SK-N-SH (cell line): ENCODE measurements at regions not wholly inside any gene's neighbourhood (a gene's known extent, or its start where the extent isn't known, plus 50 kb on each side); places are given as distances from the start of the nearest gene placed in this dataset.

Source experiments
- CTCF ChIA-PET: fragments of 300-600, 350-600 bp; formaldehyde crosslinking; extraction: SDS; loops from one replicate; lab custom pipeline; 2021; lab: Yijun Ruan, JAX
- POLR2A ChIA-PET: fragments of 350-600 bp; sonication (Branson Sonifier 250); formaldehyde crosslinking; extraction: SDS; loops from one replicate; lab custom pipeline; 2020; ENCODE audit warnings: antibody characterized with exemption, inconsistent platforms; lab: Yijun Ruan, JAX
- DNase-seq: peaks from one replicate; pipeline ENCODE4 v3.0.0; 2012
- H2AFZ ChIP-seq: fragments of 200-600 bp; sonication (generic); 2 replicates; pipeline ENCODE4 v1.8.1; 2016; ENCODE audit warnings: antibody characterized with exemption, mild to moderate bottlenecking, low read depth
- H3F3A ChIP-seq: fragments of 200-600 bp; sonication (generic); replicated peaks from 2 replicates; pipeline ENCODE3; 2016; ENCODE audit warnings: antibody characterized with exemption, mild to moderate bottlenecking; ENCODE audit not compliant: insufficient read depth
- H3K27ac ChIP-seq, 2 experiments: fragments of 200-500 bp in 1 of 2; fragments of 200-600 bp in 1 of 2; sonication (Bioruptor generic) in 1 of 2; sonication (generic), shearing (Covaris generic) in 1 of 2; 2 replicates each; pipeline versions ENCODE4 v1.5.1 to v1.6.1; 2014 to 2016; ENCODE audit warnings: low read depth in 2 of 2, inconsistent platforms in 1 of 2, low read length in 1 of 2, mild to moderate bottlenecking in 1 of 2, mixed read lengths in 1 of 2
- H3K27me3 ChIP-seq: fragments of 200-600 bp; sonication (generic), shearing (Covaris generic); 2 replicates; pipeline ENCODE4 v1.6.1; 2016; ENCODE audit warnings: mixed run types; ENCODE audit not compliant: insufficient read depth
- H3K36me3 ChIP-seq, 2 experiments: fragments of 200-500 bp in 1 of 2; fragments of 200-600 bp in 1 of 2; sonication (Bioruptor generic) in 1 of 2; sonication (generic) in 1 of 2; replicated peaks in 1 of 2; 2 replicates each; pipeline versions ENCODE3 to v1.5.1; 2014 to 2016; ENCODE audit warnings: low read length in 1 of 2, mild to moderate bottlenecking in 1 of 2; ENCODE audit not compliant: insufficient read depth in 2 of 2, control insufficient read depth in 1 of 2
- H3K4me1 ChIP-seq, 2 experiments: fragments of 200-500 bp in 1 of 2; fragments of 200-600 bp in 1 of 2; sonication (Bioruptor generic) in 1 of 2; sonication (generic), shearing (Covaris generic) in 1 of 2; 2 replicates each; pipeline versions ENCODE4 v1.5.1 to v1.6.1; 2014 to 2016; ENCODE audit warnings: low read depth in 1 of 2, low read length in 1 of 2, mixed run types in 1 of 2; ENCODE audit not compliant: insufficient read depth in 2 of 2, control insufficient read depth in 1 of 2
- H3K4me2 ChIP-seq: fragments of 200-600 bp; sonication (generic), shearing (Covaris generic); 2 replicates; pipeline ENCODE4 v1.6.1; 2017; ENCODE audit warnings: mixed run types
- H3K4me3 ChIP-seq, 2 experiments: fragments of 200-500 bp in 1 of 2; fragments of 200-600 bp in 1 of 2; sonication (Bioruptor generic) in 1 of 2; sonication (generic), shearing (Covaris generic) in 1 of 2; 2 replicates each; pipeline versions ENCODE4 v1.5.1 to v1.8.1; 2014 to 2016; ENCODE audit warnings: low read depth in 2 of 2, inconsistent platforms in 1 of 2, low read length in 1 of 2, mild to moderate bottlenecking in 1 of 2, mixed read lengths in 1 of 2, moderate library complexity in 1 of 2
- H3K79me2 ChIP-seq: fragments of 200-600 bp; sonication (generic); 2 replicates; pipeline ENCODE4 v1.8.1; 2017; ENCODE audit warnings: mild to moderate bottlenecking; ENCODE audit not compliant: insufficient read depth
- H3K9ac ChIP-seq: fragments of 200-600 bp; sonication (generic); 2 replicates; pipeline ENCODE4 v1.6.1; 2017; ENCODE audit warnings: mixed run types
- H3K9me2 ChIP-seq: fragments of 200-600 bp; sonication (generic); 2 replicates; pipeline ENCODE4 v1.6.1; 2017; ENCODE audit warnings: mixed run types
- H3K9me3 ChIP-seq: fragments of 200-600 bp; sonication (generic); 2 replicates; pipeline ENCODE4 v1.6.1; 2017; ENCODE audit warnings: mixed run types, mild to moderate bottlenecking, moderate library complexity
- H4K20me1 ChIP-seq: fragments of 200-600 bp; sonication (generic); 2 replicates; pipeline ENCODE4 v1.6.1; 2017; ENCODE audit warnings: mild to moderate bottlenecking, mixed run types; ENCODE audit not compliant: insufficient read depth
- CHD2 ChIP-seq: fragments of 150-350 bp; IDR thresholded peaks from 2 replicates; pipeline ENCODE4 v1.6.1; 2018; ENCODE audit warnings: low read length; ENCODE audit not compliant: partially characterized antibody
- EZH2phosphoT487 ChIP-seq: fragments of 200-600 bp; sonication (generic); IDR thresholded peaks from 2 replicates; pipeline ENCODE4 v1.6.1; 2017; ENCODE audit warnings: low read depth, mixed run types, mild to moderate bottlenecking, antibody characterized with exemption, moderate library complexity, borderline replicate concordance
- FOXJ3 ChIP-seq: sonication (generic); formaldehyde crosslinking; IDR thresholded peaks from 2 replicates; pipeline ENCODE4 v1.5.1; 2020; ENCODE audit warnings: mild to moderate bottlenecking, missing genetic modification reagents
- FOXM1 ChIP-seq: IDR thresholded peaks from 2 replicates; pipeline ENCODE4 v1.4.0; 2012; ENCODE audit warnings: low read depth, mild to moderate bottlenecking
- GATA2 ChIP-seq: sonication (generic); formaldehyde crosslinking; IDR thresholded peaks from 2 replicates; pipeline ENCODE4 v1.5.0; 2020; ENCODE audit warnings: mild to moderate bottlenecking, missing genetic modification reagents
- MEF2A ChIP-seq: IDR thresholded peaks from 2 replicates; pipeline ENCODE4 v1.4.0; 2012; ENCODE audit warnings: low read depth, borderline replicate concordance
- MXI1 ChIP-seq: IDR thresholded peaks from 2 replicates; pipeline ENCODE4 v1.6.1; 2012; ENCODE audit warnings: mild to moderate bottlenecking, low read depth, low read length, improper control_type of control experiment
- PBX3 ChIP-seq: IDR thresholded peaks from 2 replicates; pipeline ENCODE4; 2012
- POLR2AphosphoS5 ChIP-seq: IDR thresholded peaks from 2 replicates; pipeline ENCODE4 v1.6.1; 2012; ENCODE audit warnings: low read depth, low read length
- REST ChIP-seq: IDR thresholded peaks from 2 replicates; pipeline ENCODE4 v1.6.1; 2012; ENCODE audit warnings: mild to moderate bottlenecking, low read depth, low read length, moderate library complexity
- SMC3 ChIP-seq: IDR thresholded peaks from 2 replicates; pipeline ENCODE4 v1.6.1; 2012; ENCODE audit warnings: low read depth, low read length, improper control_type of control experiment
- TAF1 ChIP-seq: IDR thresholded peaks from 2 replicates; pipeline ENCODE4 v1.6.1; 2012; ENCODE audit warnings: low read depth, mild to moderate bottlenecking, low read length, moderate library complexity, borderline replicate concordance
- TCF12 ChIP-seq: IDR thresholded peaks from 2 replicates; pipeline ENCODE4 v1.4.0; 2012
- USF2 ChIP-seq: fragments of 150-350 bp; IDR thresholded peaks from 2 replicates; pipeline ENCODE4 v1.6.1; 2017; ENCODE audit warnings: antibody characterized with exemption, low read length, low read depth, borderline replicate concordance
- YY1 ChIP-seq: IDR thresholded peaks from 2 replicates; pipeline ENCODE4 v1.4.0; 2012; ENCODE audit warnings: low read depth, mild to moderate bottlenecking
- WGBS: methylation state at CpG from one replicate; pipeline ENCODE4 v1.1.6; 2017; ENCODE audit warnings: low lambda C conversion rate; 5-methylcytosine and 5-hydroxymethylcytosine counted together

GRCh38 chr1:22204989-22205913 is 62.4 kb upstream of the WNT4 start:
- WGBS, result 34% methylated on average over 11 of the region's 15 CpGs
- peaks cover 0 to 12% of the 10 kb centered on the region in 2 experiments; a peak in 1 of 4 replicates for H3K4me1 ChIP-seq
- H4K20me1 ChIP-seq, result no peaks in the 10 kb centered on the region
- H3K36me3 ChIP-seq, result no peaks in the 10 kb centered on the region
- ChIA-PET CTCF (interaction anchor here (1.5 kb wide), 1 partner anchor 58 kb away, joined by 3 read pairs; no protein-coding TSS in a partner anchor), POLR2A (interaction anchor here (0.9 kb wide), 1 partner anchor 11 kb away, joined by 4 read pairs; no protein-coding TSS in a partner anchor)
- peaks cover 20% of the 10 kb centered on the region for H3K27me3 ChIP-seq
- no peak overlapping the region for H3K9ac ChIP-seq
- no peak for DNase-seq
- H3K27ac ChIP-seq, result no peak overlapping the region
- H3F3A ChIP-seq, result no peaks in the 10 kb centered on the region
- H3K9me3 ChIP-seq, result no peaks in the 10 kb centered on the region
- TF ChIP-seq YY1 (no peak), SMC3 (no peak), MXI1 (no peak), FOXM1 (no peak), GATA2 (no peak), USF2 (no peak), REST (no peak), FOXJ3 (CRISPR knock-in tag) (no peak), POLR2AphosphoS5 (no peak), EZH2phosphoT487 (no peak), TAF1 (no peak), PBX3 (no peak), TCF12 (no peak), CHD2 (no peak), MEF2A (no peak)
- TF ChIP-seq, all 33 proteins: peak for 0
- Histone ChIP-seq H3K9me2 (no peaks in the 10 kb centered on the region), H3K4me2 (no peak overlapping the region), H3K79me2 (no peaks in the 10 kb centered on the region), H2AFZ (no peak overlapping the region), H3K4me3 (no peak overlapping the region)
